KG1 (cell line): ENCODE measurements at regions not wholly inside any gene's neighbourhood (a gene's known extent, or its start where the extent isn't known, plus 50 kb on each side); places are given as distances from the start of the nearest gene placed in this dataset.

Experiments
- DNase-seq: peaks from one replicate; lab custom pipeline; 2025; lab: John Stamatoyannopoulos, UW

- DNase-seq = no peak
Observed at GRCh38 chr4:107315584-107315983, 279.5 kb upstream of the DKK2 start.

GRCh38 chr4:107314156-107314555 is 278.0 kb upstream of the DKK2 start:
- no peak for DNase-seq

GRCh38 chr4:107312366-107312765 is 276.3 kb upstream of the DKK2 start:
- DNase-seq = no peak

- DNase-seq = no peak
Observed at GRCh38 chr4:107304699-107305286, 268.7 kb upstream of the DKK2 start.

- no peak for DNase-seq
Observed at GRCh38 chr4:107299646-107300045, 263.5 kb upstream of the DKK2 start.

GRCh38 chr4:107292979-107293378 is 256.9 kb upstream of the DKK2 start:
- no peak for DNase-seq

- no peak for DNase-seq
Observed at GRCh38 chr4:107283587-107284559, 247.8 kb upstream of the DKK2 start.

- no peak for DNase-seq
Observed at GRCh38 chr4:107279733-107280132, 243.6 kb upstream of the DKK2 start.

GRCh38 chr4:107278791-107279483 is 242.8 kb upstream of the DKK2 start:
- DNase-seq = no peak

GRCh38 chr4:107276052-107276451 is 239.9 kb upstream of the DKK2 start:
- no peak for DNase-seq

GRCh38 chr4:107275225-107275624 is 239.1 kb upstream of the DKK2 start:
- DNase-seq = no peak

- DNase-seq = no peak
Observed at GRCh38 chr4:107270614-107271013, 234.5 kb upstream of the DKK2 start.

- DNase-seq = no peak
Observed at GRCh38 chr4:107269175-107269574, 233.1 kb upstream of the DKK2 start.

- no peak for DNase-seq
Observed at GRCh38 chr4:107265859-107266258, 229.7 kb upstream of the DKK2 start.

GRCh38 chr4:107261241-107261874 is 225.2 kb upstream of the DKK2 start:
- DNase-seq = no peak

- DNase-seq = no peak
Observed at GRCh38 chr4:107258359-107258758, 222.2 kb upstream of the DKK2 start.

- no peak for DNase-seq
Observed at GRCh38 chr4:107255596-107255995, 219.5 kb upstream of the DKK2 start.

- no peak for DNase-seq
Observed at GRCh38 chr4:107255114-107255513, 219.0 kb upstream of the DKK2 start.

GRCh38 chr4:107253579-107254068 is 217.5 kb upstream of the DKK2 start:
- DNase-seq = no peak

- DNase-seq = no peak
Observed at GRCh38 chr4:107253090-107253489, 217.0 kb upstream of the DKK2 start.

- no peak for DNase-seq
Observed at GRCh38 chr4:107252571-107252970, 216.5 kb upstream of the DKK2 start.

- DNase-seq = no peak
Observed at GRCh38 chr4:107248571-107248970, 212.5 kb upstream of the DKK2 start.
